Iris pigment epithelial cell (primary cell): ENCODE measurements at regions not wholly inside any gene's neighbourhood (a gene's known extent, or its start where the extent isn't known, plus 50 kb on each side); places are given as distances from the start of the nearest gene placed in this dataset.

ENCODE experiments used
- DNase-seq: peaks from one replicate; pipeline ENCODE4 v3.0.0-alpha.2; 2011; ENCODE audit warnings: low read depth

GRCh38 chr6:167515873-167516507 lies 191.1 kb downstream of the TTLL2 start:
- DNase-seq: no peak

GRCh38 chr6:167517254-167517916 lies 192.5 kb downstream of the TTLL2 start:
- no peak for DNase-seq

- no peak for DNase-seq
Observed at GRCh38 chr6:167523426-167523825, 198.5 kb downstream of the TTLL2 start.

GRCh38 chr6:167524261-167525111 lies 199.6 kb downstream of the TTLL2 start:
- no peak for DNase-seq

GRCh38 chr6:167525774-167526173 lies 200.9 kb downstream of the TTLL2 start:
- DNase-seq: no peak

- DNase-seq: no peak
Observed at GRCh38 chr6:167526465-167527368, 201.8 kb downstream of the TTLL2 start.

- no peak for DNase-seq
Observed at GRCh38 chr6:167528239-167528638, 203.4 kb downstream of the TTLL2 start.

- no peak for DNase-seq
Observed at GRCh38 chr6:167528976-167529375, 204.1 kb downstream of the TTLL2 start.

GRCh38 chr6:167529444-167530335 lies 204.8 kb downstream of the TTLL2 start:
- no peak for DNase-seq

GRCh38 chr6:167530951-167531350 lies 206.1 kb downstream of the TTLL2 start:
- no peak for DNase-seq

- DNase-seq: no peak
Observed at GRCh38 chr6:167532410-167533288, 207.8 kb downstream of the TTLL2 start.

- no peak for DNase-seq
Observed at GRCh38 chr6:167533851-167534250, 209.0 kb downstream of the TTLL2 start.

- no peak for DNase-seq
Observed at GRCh38 chr6:167537816-167538215, 212.9 kb downstream of the TTLL2 start.

- no peak for DNase-seq
Observed at GRCh38 chr6:167538746-167539145, 213.9 kb downstream of the TTLL2 start.

- no peak for DNase-seq
Observed at GRCh38 chr6:167540796-167541195, 215.9 kb downstream of the TTLL2 start.

GRCh38 chr6:167541544-167541943 lies 216.7 kb downstream of the TTLL2 start:
- DNase-seq: no peak

GRCh38 chr6:167543602-167544497 lies 219.0 kb downstream of the TTLL2 start:
- peak; percentile 29 for DNase-seq

GRCh38 chr6:167546611-167547327 lies 221.9 kb downstream of the TTLL2 start:
- DNase-seq: no peak
